Uterus (tissue), 2 donors: ENCODE measurements at regions not wholly inside any gene's neighbourhood (a gene's known extent, or its start where the extent isn't known, plus 50 kb on each side); places are given as distances from the start of the nearest gene placed in this dataset.

Experiments
- POLR2A ChIP-seq, 2 donors: fragments of 450-650 bp; IDR thresholded peaks; one replicate each; pipeline ENCODE4 v1.6.1; 2016; ENCODE audit warnings: antibody characterized with exemption in 2 of 2, mild to moderate bottlenecking in 1 of 2, moderate library complexity in 1 of 2
- TF ChIP-seq, protein P1 (sequence below), 4 experiments: fragments of 200-600 bp in 2 of 4; fragments of 450-650 bp in 2 of 4; sonication (generic) in 2 of 4; IDR thresholded peaks; one replicate each; pipeline ENCODE4 v1.5.1; 2016 to 2019; ENCODE audit warnings: antibody characterized with exemption in 4 of 4, mild to moderate bottlenecking in 2 of 4, moderate library complexity in 1 of 4

DNA sequence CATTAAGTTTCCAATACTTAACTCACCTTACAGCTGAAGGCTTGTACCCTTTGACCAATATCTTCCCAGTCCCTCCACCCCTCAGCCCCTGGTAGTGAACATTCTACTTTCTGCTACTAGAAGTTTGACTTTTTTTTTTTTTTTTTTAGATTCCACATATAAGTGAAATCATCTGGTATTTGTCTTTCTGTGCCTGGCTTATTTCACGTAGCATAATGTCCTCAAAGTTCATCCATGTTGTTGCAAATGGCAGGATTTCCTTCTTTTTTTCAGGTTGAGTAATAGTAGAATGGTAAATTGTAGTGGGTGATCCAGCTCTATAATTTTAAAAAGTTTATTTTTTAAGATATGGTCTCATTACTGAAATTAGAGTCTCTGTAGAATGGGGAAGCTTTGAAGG, 316.0 kb downstream of the MTX2 start:
- TF ChIP-seq, protein P1, sequence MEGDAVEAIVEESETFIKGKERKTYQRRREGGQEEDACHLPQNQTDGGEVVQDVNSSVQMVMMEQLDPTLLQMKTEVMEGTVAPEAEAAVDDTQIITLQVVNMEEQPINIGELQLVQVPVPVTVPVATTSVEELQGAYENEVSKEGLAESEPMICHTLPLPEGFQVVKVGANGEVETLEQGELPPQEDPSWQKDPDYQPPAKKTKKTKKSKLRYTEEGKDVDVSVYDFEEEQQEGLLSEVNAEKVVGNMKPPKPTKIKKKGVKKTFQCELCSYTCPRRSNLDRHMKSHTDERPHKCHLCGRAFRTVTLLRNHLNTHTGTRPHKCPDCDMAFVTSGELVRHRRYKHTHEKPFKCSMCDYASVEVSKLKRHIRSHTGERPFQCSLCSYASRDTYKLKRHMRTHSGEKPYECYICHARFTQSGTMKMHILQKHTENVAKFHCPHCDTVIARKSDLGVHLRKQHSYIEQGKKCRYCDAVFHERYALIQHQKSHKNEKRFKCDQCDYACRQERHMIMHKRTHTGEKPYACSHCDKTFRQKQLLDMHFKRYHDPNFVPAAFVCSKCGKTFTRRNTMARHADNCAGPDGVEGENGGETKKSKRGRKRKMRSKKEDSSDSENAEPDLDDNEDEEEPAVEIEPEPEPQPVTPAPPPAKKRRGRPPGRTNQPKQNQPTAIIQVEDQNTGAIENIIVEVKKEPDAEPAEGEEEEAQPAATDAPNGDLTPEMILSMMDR (IDR thresholded peaks at IDR 0.05), result no peak
- no peak for TF ChIP-seq POLR2A (IDR thresholded peaks at IDR 0.05)
